HAP-1 (cell line): ENCODE measurements at regions not wholly inside any gene's neighbourhood (a gene's known extent, or its start where the extent isn't known, plus 50 kb on each side); places are given as distances from the start of the nearest gene placed in this dataset.

Source experiments
- DNase-seq, 2 experiments: peaks; one replicate each; pipeline ENCODE4 v3.0.0-alpha.2; 2016 to 2020; ENCODE audit warnings: low spot score in 2 of 2
- H3K27me3 ChIP-seq: fragments of 250-450 bp; sonication (Bioruptor Pico); 2 replicates; pipeline ENCODE4 v1.5.1; 2020; ENCODE audit warnings: low read depth, mild to moderate bottlenecking, moderate library complexity
- H3K36me3 ChIP-seq: fragments of 250-450 bp; sonication (Bioruptor Pico); replicated peaks from 2 replicates; pipeline ENCODE4 v1.5.1; 2020; ENCODE audit warnings: mild to moderate bottlenecking
- H3K4me1 ChIP-seq: fragments of 250-450 bp; sonication (Bioruptor Pico); 2 replicates; pipeline ENCODE4 v1.5.1; 2020; ENCODE audit warnings: mild to moderate bottlenecking
- H3K4me3 ChIP-seq: fragments of 250-450 bp; sonication (Bioruptor Pico); 2 replicates; pipeline ENCODE4 v1.5.1; 2020; ENCODE audit warnings: mild to moderate bottlenecking, moderate library complexity
- H3K9me3 ChIP-seq: fragments of 250-450 bp; sonication (Bioruptor Pico); 2 replicates; pipeline ENCODE4 v1.5.1; 2020; ENCODE audit warnings: mild to moderate bottlenecking, moderate library complexity
- in situ Hi-C: fragments of 300-500 bp; cut with MboI; formaldehyde crosslinking; loops from 3 replicates; pipeline ENCODE4 v1.14.3; 2020; ENCODE audit warnings: low sequenced_read_pairs, inconsistent platforms, mixed read lengths

- DNase-seq: no peak
- no peaks in the 10 kb centered on the region for H3K36me3 ChIP-seq
- in situ Hi-C loops: no loop called here
These were observed 231.5 kb upstream of the ZNF32 start for GRCh38 chr10:43880160-43880559.

GRCh38 chr10:43879742-43880141, 231.1 kb upstream of the ZNF32 start:
- DNase-seq: no peak
- Histone ChIP-seq H3K9me3 (no peaks in the 10 kb centered on the region), H3K4me1 (no peaks in the 10 kb centered on the region), H3K27me3 (no peaks in the 10 kb centered on the region), H3K36me3 (no peaks in the 10 kb centered on the region), H3K4me3 (no peak overlapping the region)
- in situ Hi-C loops: no loop called here

More at GRCh38 chr10:43880160-43880559, 231.5 kb upstream of the ZNF32 start:
- H3K9me3 ChIP-seq: no peaks in the 10 kb centered on the region
- no peak overlapping the region for H3K4me3 ChIP-seq
- no peaks in the 10 kb centered on the region for H3K27me3 ChIP-seq
- no peaks in the 10 kb centered on the region for H3K4me1 ChIP-seq

GRCh38 chr10:43879162-43879561, 230.5 kb upstream of the ZNF32 start:
- Histone ChIP-seq H3K27me3 (no peaks in the 10 kb centered on the region), H3K36me3 (no peaks in the 10 kb centered on the region), H3K9me3 (no peaks in the 10 kb centered on the region), H3K4me3 (no peak overlapping the region), H3K4me1 (no peaks in the 10 kb centered on the region)
- in situ Hi-C loops: no loop called here
- no peak for DNase-seq

- no peaks in the 10 kb centered on the region for H3K4me1 ChIP-seq
- no peak overlapping the region for H3K4me3 ChIP-seq
- H3K9me3 ChIP-seq: no peaks in the 10 kb centered on the region
- no peak for DNase-seq
- in situ Hi-C loops: no loop called here
- no peaks in the 10 kb centered on the region for H3K36me3 ChIP-seq
- no peaks in the 10 kb centered on the region for H3K27me3 ChIP-seq
These were observed 229.7 kb upstream of the ZNF32 start for GRCh38 chr10:43878386-43878785.

GRCh38 chr10:43876976-43877375, 228.3 kb upstream of the ZNF32 start:
- in situ Hi-C loops: no loop called here
- Histone ChIP-seq H3K4me1 (no peaks in the 10 kb centered on the region), H3K36me3 (no peaks in the 10 kb centered on the region), H3K27me3 (no peaks in the 10 kb centered on the region), H3K9me3 (no peaks in the 10 kb centered on the region), H3K4me3 (no peak overlapping the region)
- no peak for DNase-seq

GRCh38 chr10:43874984-43875383, 226.3 kb upstream of the ZNF32 start:
- no peak for DNase-seq
- no peaks in the 10 kb centered on the region for H3K27me3 ChIP-seq
- H3K36me3 ChIP-seq: no peaks in the 10 kb centered on the region
- H3K4me3 ChIP-seq: no peak overlapping the region
- H3K9me3 ChIP-seq: no peaks in the 10 kb centered on the region
- H3K4me1 ChIP-seq: no peaks in the 10 kb centered on the region
- in situ Hi-C loops: no loop called here

GRCh38 chr10:43873717-43874116, 225.0 kb upstream of the ZNF32 start:
- Histone ChIP-seq H3K27me3 (no peaks in the 10 kb centered on the region), H3K36me3 (no peaks in the 10 kb centered on the region), H3K9me3 (no peaks in the 10 kb centered on the region), H3K4me1 (no peaks in the 10 kb centered on the region), H3K4me3 (no peak overlapping the region)
- DNase-seq: no peak
- in situ Hi-C loops: no loop called here

GRCh38 chr10:43872644-43873043, 224.0 kb upstream of the ZNF32 start:
- H3K36me3 ChIP-seq: no peaks in the 10 kb centered on the region
- no peak for DNase-seq
- H3K9me3 ChIP-seq: no peaks in the 10 kb centered on the region
- no peaks in the 10 kb centered on the region for H3K4me1 ChIP-seq
- H3K27me3 ChIP-seq: no peaks in the 10 kb centered on the region
- H3K4me3 ChIP-seq: no peak overlapping the region
- in situ Hi-C loops: no loop called here

- in situ Hi-C loops: no loop called here
- no peaks in the 10 kb centered on the region for H3K27me3 ChIP-seq
- no peaks in the 10 kb centered on the region for H3K36me3 ChIP-seq
- no peaks in the 10 kb centered on the region for H3K4me1 ChIP-seq
- no peaks in the 10 kb centered on the region for H3K9me3 ChIP-seq
- H3K4me3 ChIP-seq: no peak overlapping the region
- DNase-seq: no peak
These were observed 222.9 kb upstream of the ZNF32 start for GRCh38 chr10:43871545-43871944.

- H3K36me3 ChIP-seq: no peaks in the 10 kb centered on the region
- DNase-seq: no peak
- in situ Hi-C loops: no loop called here
These were observed 222.3 kb upstream of the ZNF32 start for GRCh38 chr10:43870968-43871439.

GRCh38 chr10:43869669-43870322, 221.1 kb upstream of the ZNF32 start:
- DNase-seq: no peak
- H3K27me3 ChIP-seq: no peaks in the 10 kb centered on the region
- H3K36me3 ChIP-seq: no peaks in the 10 kb centered on the region
- H3K4me3 ChIP-seq: no peak overlapping the region
- in situ Hi-C loops: no loop called here
- no peaks in the 10 kb centered on the region for H3K9me3 ChIP-seq
- H3K4me1 ChIP-seq: no peaks in the 10 kb centered on the region

More at GRCh38 chr10:43870968-43871439, 222.3 kb upstream of the ZNF32 start:
- Histone ChIP-seq H3K9me3 (no peaks in the 10 kb centered on the region), H3K4me3 (no peak overlapping the region), H3K4me1 (no peaks in the 10 kb centered on the region), H3K27me3 (no peaks in the 10 kb centered on the region)

GRCh38 chr10:43868952-43869351, 220.3 kb upstream of the ZNF32 start:
- H3K9me3 ChIP-seq: no peaks in the 10 kb centered on the region
- DNase-seq: no peak
- H3K27me3 ChIP-seq: no peaks in the 10 kb centered on the region
- H3K4me1 ChIP-seq: no peaks in the 10 kb centered on the region
- no peak overlapping the region for H3K4me3 ChIP-seq
- in situ Hi-C loops: no loop called here
- no peaks in the 10 kb centered on the region for H3K36me3 ChIP-seq

- no peak for DNase-seq
- H3K4me3 ChIP-seq: no peak overlapping the region
- no peaks in the 10 kb centered on the region for H3K36me3 ChIP-seq
- in situ Hi-C loops: no loop called here
- H3K4me1 ChIP-seq: no peaks in the 10 kb centered on the region
- H3K27me3 ChIP-seq: no peaks in the 10 kb centered on the region
- no peaks in the 10 kb centered on the region for H3K9me3 ChIP-seq
These were observed 219.2 kb upstream of the ZNF32 start for GRCh38 chr10:43867667-43868565.

- DNase-seq: no peak
- in situ Hi-C loops: no loop called here
- H3K4me3 ChIP-seq: no peak overlapping the region
- no peaks in the 10 kb centered on the region for H3K27me3 ChIP-seq
- H3K4me1 ChIP-seq: no peaks in the 10 kb centered on the region
- H3K9me3 ChIP-seq: no peaks in the 10 kb centered on the region
- no peaks in the 10 kb centered on the region for H3K36me3 ChIP-seq
These were observed 218.4 kb upstream of the ZNF32 start for GRCh38 chr10:43867113-43867512.
